ENCODE measurements at regions not wholly inside any gene's neighbourhood (a gene's known extent, or its start where the extent isn't known, plus 50 kb on each side); places are given as distances from the start of the nearest gene placed in this dataset.

- TF ChIP-seq CTCF (IDR thresholded peaks at IDR 0.05; ENCODE audit: poor library complexity) (no peak), EZH2 (IDR thresholded peaks at IDR 0.05; ENCODE audit: borderline replicate concordance) (no peak), EZH2phosphoT487 (IDR thresholded peaks at IDR 0.05; ENCODE audit: low read depth, severe bottlenecking, unreplicated experiment) (no peak)
Observed at GRCh38 chr1:194707074-194707473, 1520.7 kb upstream of the B3GALT2 start.
